Smooth muscle cell (in vitro differentiated cells): ENCODE measurements at regions not wholly inside any gene's neighbourhood (a gene's known extent, or its start where the extent isn't known, plus 50 kb on each side); places are given as distances from the start of the nearest gene placed in this dataset.

Experiments
- DNase-seq: peaks from one replicate; lab custom pipeline; 2025; ENCODE audit not compliant: unreplicated experiment; lab: John Stamatoyannopoulos, UW
- H2AFZ ChIP-seq: fragments of 200-600 bp; sonication (generic); 2 replicates; pipeline ENCODE4 v1.6.0; 2016; ENCODE audit warnings: antibody characterized with exemption, low read depth, mild to moderate bottlenecking
- H3F3A ChIP-seq: fragments of 200-600 bp; sonication (generic); 2 replicates; pipeline ENCODE4 v1.6.0; 2017; ENCODE audit warnings: antibody characterized with exemption, low read depth
- H3K27ac ChIP-seq: fragments of 200-600 bp; sonication (generic); 2 replicates; pipeline ENCODE4 v1.5.1; 2016; ENCODE audit warnings: low read depth, mild to moderate bottlenecking
- H3K27me3 ChIP-seq: fragments of 200-600 bp; sonication (generic); 2 replicates; pipeline ENCODE4 v1.6.1; 2016; ENCODE audit warnings: low read depth, mild to moderate bottlenecking
- H3K36me3 ChIP-seq: fragments of 200-600 bp; sonication (generic); 2 replicates; pipeline ENCODE4 v1.5.1; 2016; ENCODE audit warnings: low read depth
- H3K4me1 ChIP-seq: fragments of 200-600 bp; sonication (generic); 2 replicates; pipeline ENCODE4 v1.5.1; 2016; ENCODE audit warnings: low read depth
- H3K4me2 ChIP-seq: fragments of 200-600 bp; sonication (generic); 2 replicates; pipeline ENCODE4 v1.6.0; 2016; ENCODE audit warnings: mild to moderate bottlenecking
- H3K4me3 ChIP-seq: fragments of 200-600 bp; sonication (generic); 2 replicates; pipeline ENCODE4 v1.5.1; 2016; ENCODE audit warnings: mild to moderate bottlenecking
- H3K79me2 ChIP-seq: fragments of 200-600 bp; sonication (generic); 2 replicates; pipeline ENCODE4 v1.6.0; 2016; ENCODE audit warnings: low read depth, mild to moderate bottlenecking
- H3K9ac ChIP-seq: fragments of 200-600 bp; sonication (generic); 2 replicates; pipeline ENCODE4 v1.6.0; 2016; ENCODE audit warnings: low read depth
- H3K9me3 ChIP-seq: fragments of 200-600 bp; sonication (generic); replicated peaks from 2 replicates; pipeline ENCODE4 v1.5.1; 2016; ENCODE audit warnings: low read depth
- H4K20me1 ChIP-seq: fragments of 200-600 bp; sonication (generic); 2 replicates; pipeline ENCODE4 v1.6.0; 2016; ENCODE audit warnings: low read depth
- CTCF ChIP-seq: fragments of 200-600 bp; sonication (generic); IDR thresholded peaks from 2 replicates; pipeline ENCODE4 v1.5.1; 2017; ENCODE audit warnings: borderline replicate concordance, mild to moderate bottlenecking, antibody characterized with exemption; ENCODE audit not compliant: insufficient read depth, poor library complexity, severe bottlenecking
- WGBS: methylation state at CpG from one replicate; pipeline ENCODE4 v1.1.7; 2016; ENCODE audit warnings: low lambda C conversion rate; 5-methylcytosine and 5-hydroxymethylcytosine counted together

GRCh38 chr6:137953761-137954160 lies 86.7 kb downstream of the TNFAIP3 start:
- no peaks in the 10 kb centered on the region for H3K79me2 ChIP-seq
- DNase-seq = no peak
- no peaks in the 10 kb centered on the region for H4K20me1 ChIP-seq
- H3K36me3 ChIP-seq = no peaks in the 10 kb centered on the region
- H3K27ac ChIP-seq = no peak overlapping the region
- no peaks in the 10 kb centered on the region for H3K4me1 ChIP-seq
- no peaks in the 10 kb centered on the region for H3K27me3 ChIP-seq
- 33% methylated on average over 1 of the region's 1 CpG for WGBS
- TF ChIP-seq CTCF = no peak
- no peaks in the 10 kb centered on the region for H3F3A ChIP-seq
- H3K4me2 ChIP-seq = no peak overlapping the region
- no peak overlapping the region for H3K4me3 ChIP-seq
- no peaks in the 10 kb centered on the region for H3K9me3 ChIP-seq
- H3K9ac ChIP-seq = no peak overlapping the region
- H2AFZ ChIP-seq = no peak overlapping the region

- no peak overlapping the region for H3K27ac ChIP-seq
- no peaks in the 10 kb centered on the region for H3F3A ChIP-seq
- no peaks in the 10 kb centered on the region for H4K20me1 ChIP-seq
- 94% methylated on average over 2 of the region's 2 CpGs for WGBS
- no peaks in the 10 kb centered on the region for H3K4me1 ChIP-seq
- H3K36me3 ChIP-seq = no peaks in the 10 kb centered on the region
- H3K4me2 ChIP-seq = no peak overlapping the region
- no peak overlapping the region for H2AFZ ChIP-seq
- no peaks in the 10 kb centered on the region for H3K27me3 ChIP-seq
- no peak for TF ChIP-seq CTCF
- no peak overlapping the region for H3K4me3 ChIP-seq
- no peaks in the 10 kb centered on the region for H3K9me3 ChIP-seq
- no peaks in the 10 kb centered on the region for H3K79me2 ChIP-seq
- no peak overlapping the region for H3K9ac ChIP-seq
- DNase-seq = no peak
Measured at GRCh38 chr6:137954253-137954652, 87.2 kb downstream of the TNFAIP3 start.

- Histone ChIP-seq H3K4me3 (no peak overlapping the region), H3K9ac (no peak overlapping the region), H3K27me3 (no peaks in the 10 kb centered on the region), H3K27ac (no peak overlapping the region), H3K4me2 (no peak overlapping the region), H3F3A (no peaks in the 10 kb centered on the region), H3K4me1 (no peaks in the 10 kb centered on the region), H3K36me3 (no peaks in the 10 kb centered on the region), H4K20me1 (no peaks in the 10 kb centered on the region), H3K79me2 (no peaks in the 10 kb centered on the region), H3K9me3 (no peaks in the 10 kb centered on the region), H2AFZ (no peak overlapping the region)
- no peak for DNase-seq
- WGBS = 68% methylated on average over 2 of the region's 2 CpGs
- TF ChIP-seq CTCF = no peak
Measured at GRCh38 chr6:137956098-137956488, 89.0 kb downstream of the TNFAIP3 start.

GRCh38 chr6:137957471-137957870 lies 90.4 kb downstream of the TNFAIP3 start:
- TF ChIP-seq CTCF = no peak
- H2AFZ ChIP-seq = no peak overlapping the region
- no peaks in the 10 kb centered on the region for H3K36me3 ChIP-seq
- DNase-seq = no peak
- 91% methylated on average over 2 of the region's 2 CpGs for WGBS
- H3K4me2 ChIP-seq = no peak overlapping the region
- no peaks in the 10 kb centered on the region for H3K9me3 ChIP-seq
- H3K27me3 ChIP-seq = no peaks in the 10 kb centered on the region
- no peak overlapping the region for H3K27ac ChIP-seq
- H3F3A ChIP-seq = no peaks in the 10 kb centered on the region
- H4K20me1 ChIP-seq = no peaks in the 10 kb centered on the region
- no peaks in the 10 kb centered on the region for H3K79me2 ChIP-seq
- no peak overlapping the region for H3K4me3 ChIP-seq
- no peaks in the 10 kb centered on the region for H3K4me1 ChIP-seq
- no peak overlapping the region for H3K9ac ChIP-seq
